Sigmoid colon (tissue), 6 donors: ENCODE measurements at regions not wholly inside any gene's neighbourhood (a gene's known extent, or its start where the extent isn't known, plus 50 kb on each side); places are given as distances from the start of the nearest gene placed in this dataset.

Source experiments
- DNase-seq: peaks from one replicate; pipeline ENCODE4 v3.0.0-alpha.2; 2019
- H3K27ac ChIP-seq, 4 donors: fragments of 200-600 bp; sonication (generic); one replicate each; pipeline ENCODE4 v1.5.1; 2016 to 2019; ENCODE audit warnings: mild to moderate bottlenecking in 1 of 4
- H3K27me3 ChIP-seq, 3 donors: fragments of 200-600 bp; sonication (generic); one replicate each; pipeline ENCODE4 v1.5.1; 2019; ENCODE audit warnings: mild to moderate bottlenecking in 1 of 3
- H3K36me3 ChIP-seq, 4 donors: fragments of 200-600 bp; sonication (generic); one replicate each; pipeline ENCODE4 v1.5.1; 2016 to 2019
- H3K4me1 ChIP-seq, 4 donors: fragments of 200-600 bp; sonication (generic); one replicate each; pipeline ENCODE4 v1.5.1; 2017 to 2019
- H3K4me3 ChIP-seq, 4 donors: fragments of 200-600 bp; sonication (generic); one replicate each; pipeline ENCODE4 v1.5.1; 2017 to 2019; ENCODE audit warnings: mild to moderate bottlenecking in 2 of 4, moderate library complexity in 1 of 4
- H3K9me3 ChIP-seq, 4 donors: fragments of 200-600 bp in 3 of 4; sonication (generic) in 3 of 4; one replicate each; pipeline versions ENCODE4 v1.5.1 to v1.6.1; 2013 to 2019
- CTCF ChIP-seq, 4 experiments: fragments of 450-650 bp in 3 of 4; fragments of 200-600 bp in 1 of 4; IDR thresholded peaks; one replicate each; pipeline ENCODE4 v1.5.1; 2016 to 2019; ENCODE audit warnings: antibody characterized with exemption in 4 of 4, mild to moderate bottlenecking in 3 of 4, moderate library complexity in 2 of 4
- EP300 ChIP-seq, 4 donors: sonication (generic); formaldehyde crosslinking; IDR thresholded peaks; one replicate each; pipeline ENCODE4 v1.6.1; 2017; ENCODE audit warnings: antibody characterized with exemption in 4 of 4
- POLR2A ChIP-seq, 2 donors: fragments of 450-650 bp; IDR thresholded peaks; one replicate each; pipeline ENCODE4 v1.6.1; 2016; ENCODE audit warnings: antibody characterized with exemption in 2 of 2, mild to moderate bottlenecking in 2 of 2, moderate library complexity in 2 of 2
- POLR2AphosphoS5 ChIP-seq, 4 donors: sonication (generic); formaldehyde crosslinking; IDR thresholded peaks; one replicate each; pipeline ENCODE4 v1.6.1; 2017; ENCODE audit warnings: antibody characterized with exemption in 4 of 4
- WGBS, 2 donors: extraction: QIAGEN DNeasy Blood & Tissue Kit; methylation state at CpG; one replicate each; pipeline ENCODE4 v1.1.7; 2013; 5-methylcytosine and 5-hydroxymethylcytosine counted together
- intact Hi-C: fragments of 100-400 bp; cut with DNase I; formaldehyde crosslinking; loops from one replicate; pipeline ENCODE4 v1.15.1; 2023
- donor health status: healthy with polysubstance abuse.
- donor health status: healthy.

- H3K4me3 ChIP-seq, result no peak overlapping the region
- WGBS, 2 donors, result 40 to 90% methylated on average over 1 of the region's 1 CpG
These were observed 155.6 kb upstream of the ADO start for GRCh38 chr10:62648921-62649320.

GRCh38 chr10:62650411-62650810, 154.1 kb upstream of the ADO start:
- Histone ChIP-seq H3K4me1 (peaks cover 0 to 8% (median 0%) of the 10 kb centered on the region in 4 donors), H3K36me3 (no peaks in the 10 kb centered on the region), H3K27me3 (no peaks in the 10 kb centered on the region), H3K9me3 (no peaks in the 10 kb centered on the region), H3K4me3 (no peak overlapping the region), H3K27ac (no peak overlapping the region)
- no peak for TF ChIP-seq CTCF (IDR thresholded peaks at IDR 0.05)
- TF ChIP-seq POLR2AphosphoS5 (IDR thresholded peaks at IDR 0.05), result no peak
- no peak for TF ChIP-seq EP300 (IDR thresholded peaks at IDR 0.05)
- TF ChIP-seq POLR2A (IDR thresholded peaks at IDR 0.05), result no peak
- no peak for DNase-seq
- 95 to 97% methylated on average over 2 of the region's 2 CpGs for WGBS, 2 donors
- intact Hi-C loops, result no loop called here

More at GRCh38 chr10:62648921-62649320, 155.6 kb upstream of the ADO start:
- H3K27me3 ChIP-seq, result no peaks in the 10 kb centered on the region
- TF ChIP-seq POLR2AphosphoS5 (IDR thresholded peaks at IDR 0.05), result no peak
- no peak for TF ChIP-seq POLR2A (IDR thresholded peaks at IDR 0.05)
- TF ChIP-seq CTCF (IDR thresholded peaks at IDR 0.05), result no peak
- no peak for TF ChIP-seq EP300 (IDR thresholded peaks at IDR 0.05)
- peaks cover 0 to 8% (median 0%) of the 10 kb centered on the region in 4 donors for H3K4me1 ChIP-seq
- no peaks in the 10 kb centered on the region for H3K36me3 ChIP-seq
- H3K9me3 ChIP-seq, result no peaks in the 10 kb centered on the region
- no peak for DNase-seq
- intact Hi-C loops, result no loop called here
- H3K27ac ChIP-seq, result no peak overlapping the region

- H3K4me3 ChIP-seq, result no peak overlapping the region
- no peak for DNase-seq
- H3K36me3 ChIP-seq, result no peaks in the 10 kb centered on the region
- H3K4me1 ChIP-seq, result peaks cover 0 to 8% (median 0%) of the 10 kb centered on the region in 4 donors
- H3K9me3 ChIP-seq, result no peaks in the 10 kb centered on the region
- 62 to 69% methylated on average over 2 of the region's 2 CpGs for WGBS, 2 donors
- H3K27me3 ChIP-seq, result no peaks in the 10 kb centered on the region
- intact Hi-C loops, result no loop called here
- no peak overlapping the region for H3K27ac ChIP-seq
- TF ChIP-seq POLR2AphosphoS5 (IDR thresholded peaks at IDR 0.05) (no peak), POLR2A (IDR thresholded peaks at IDR 0.05) (no peak), CTCF (IDR thresholded peaks at IDR 0.05) (no peak), EP300 (IDR thresholded peaks at IDR 0.05) (no peak)
These were observed 153.2 kb upstream of the ADO start for GRCh38 chr10:62651341-62651740.

- no peak overlapping the region for H3K27ac ChIP-seq
- WGBS, 2 donors, result 60 to 78% methylated on average over 2 of the region's 2 CpGs
- no peaks in the 10 kb centered on the region for H3K36me3 ChIP-seq
- TF ChIP-seq POLR2A (IDR thresholded peaks at IDR 0.05) (no peak), EP300 (IDR thresholded peaks at IDR 0.05) (no peak), CTCF (IDR thresholded peaks at IDR 0.05) (no peak), POLR2AphosphoS5 (IDR thresholded peaks at IDR 0.05) (no peak)
- no peaks in the 10 kb centered on the region for H3K27me3 ChIP-seq
- H3K9me3 ChIP-seq, result no peaks in the 10 kb centered on the region
- H3K4me3 ChIP-seq, result no peak overlapping the region
- H3K4me1 ChIP-seq, result peaks cover 0 to 8% (median 0%) of the 10 kb centered on the region in 4 donors
- intact Hi-C loops, result no loop called here
- no peak for DNase-seq
These were observed 152.4 kb upstream of the ADO start for GRCh38 chr10:62652114-62652513.

GRCh38 chr10:62652564-62652963, 152.0 kb upstream of the ADO start:
- Histone ChIP-seq H3K27ac (no peak overlapping the region), H3K4me3 (no peak overlapping the region), H3K4me1 (peaks cover 0 to 8% (median 0%) of the 10 kb centered on the region in 4 donors), H3K36me3 (no peaks in the 10 kb centered on the region), H3K27me3 (no peaks in the 10 kb centered on the region), H3K9me3 (no peaks in the 10 kb centered on the region)
- no peak for TF ChIP-seq EP300 (IDR thresholded peaks at IDR 0.05)
- no peak for TF ChIP-seq POLR2A (IDR thresholded peaks at IDR 0.05)
- no peak for TF ChIP-seq POLR2AphosphoS5 (IDR thresholded peaks at IDR 0.05)
- TF ChIP-seq CTCF (IDR thresholded peaks at IDR 0.05), result no peak
- intact Hi-C loops, result no loop called here
- no peak for DNase-seq
